Testis (tissue), 2 donors: ENCODE measurements at regions not wholly inside any gene's neighbourhood (a gene's known extent, or its start where the extent isn't known, plus 50 kb on each side); places are given as distances from the start of the nearest gene placed in this dataset.

Experiments used
- CTCF ChIP-seq, 3 experiments: fragments of 450-650 bp in 2 of 3; fragments of 200-600 bp in 1 of 3; sonication (generic) in 1 of 3; IDR thresholded peaks; one replicate each; pipeline ENCODE4 v1.5.1; 2016 to 2019; ENCODE audit warnings: antibody characterized with exemption in 3 of 3, mild to moderate bottlenecking in 2 of 3, moderate library complexity in 1 of 3
- POLR2A ChIP-seq: fragments of 450-650 bp; IDR thresholded peaks from one replicate; pipeline ENCODE4 v1.6.1; 2017; ENCODE audit warnings: antibody characterized with exemption, mild to moderate bottlenecking, moderate library complexity

- TF ChIP-seq CTCF (IDR thresholded peaks at IDR 0.05), result no peak
- TF ChIP-seq POLR2A, result no peak
Observed at GRCh38 chr3:65172209-65172608, 484.4 kb upstream of the ADAMTS9 start.
